ENCODE measurements at regions not wholly inside any gene's neighbourhood (a gene's known extent, or its start where the extent isn't known, plus 50 kb on each side); places are given as distances from the start of the nearest gene placed in this dataset.

DNA sequence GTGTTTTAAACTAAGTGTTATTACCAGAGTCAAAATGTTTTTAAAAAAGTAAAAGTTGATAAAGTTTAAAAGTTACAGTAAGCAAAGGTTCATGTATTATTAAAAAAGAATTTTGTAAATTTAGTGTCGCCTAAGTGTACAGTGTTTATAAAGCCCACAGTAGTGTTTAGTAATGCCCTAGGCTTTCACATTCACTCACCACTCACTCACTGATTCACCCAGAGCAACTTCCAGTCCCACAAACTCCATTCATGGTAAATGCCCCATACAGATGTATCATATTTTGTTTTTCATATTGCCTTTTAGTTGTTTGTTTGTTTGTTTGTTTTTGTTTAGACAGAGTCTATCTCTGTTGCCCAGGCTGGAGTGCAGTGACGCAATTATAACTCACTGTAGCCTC is 353.8 kb upstream of the PTBP2 start:
- TF ChIP-seq POLR2A (IDR thresholded peaks at IDR 0.05; ENCODE audit: low read depth, low read length) (no peak), TAF1 (IDR thresholded peaks at IDR 0.05; ENCODE audit: borderline replicate concordance, low read depth, low read length) (no peak), POLR2AphosphoS5 (IDR thresholded peaks at IDR 0.05; ENCODE audit: low read depth, low read length) (no peak)
- no peak for DNase-seq (ENCODE audit: insufficient read length)
- FAIRE-seq: no peak

DNA sequence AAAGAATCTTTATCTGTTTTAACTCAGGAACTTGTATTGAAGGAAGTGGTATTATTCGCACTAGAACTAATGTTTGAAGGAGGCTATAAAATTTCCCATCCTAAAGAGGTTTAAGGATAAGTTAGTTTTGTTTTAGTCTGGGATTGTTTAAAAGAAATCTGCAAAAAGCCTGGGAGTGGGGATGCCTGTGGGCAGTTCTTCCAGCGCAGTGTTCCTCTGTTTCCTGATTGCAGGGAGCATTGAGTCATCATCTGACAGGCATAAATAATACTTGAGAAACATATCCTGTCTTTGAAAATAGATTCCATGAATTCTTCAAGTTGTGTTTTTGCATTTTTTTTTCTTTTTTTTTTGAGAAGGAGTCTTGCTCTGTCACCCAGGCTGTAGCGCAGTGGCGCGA is 350.8 kb upstream of the PTBP2 start:
- no peak for DNase-seq (ENCODE audit: insufficient read length)
- TF ChIP-seq POLR2AphosphoS5 (IDR thresholded peaks at IDR 0.05; ENCODE audit: low read depth, low read length): no peak
- no peak for TF ChIP-seq POLR2A (IDR thresholded peaks at IDR 0.05; ENCODE audit: low read depth, low read length)
- no peak for FAIRE-seq

DNA sequence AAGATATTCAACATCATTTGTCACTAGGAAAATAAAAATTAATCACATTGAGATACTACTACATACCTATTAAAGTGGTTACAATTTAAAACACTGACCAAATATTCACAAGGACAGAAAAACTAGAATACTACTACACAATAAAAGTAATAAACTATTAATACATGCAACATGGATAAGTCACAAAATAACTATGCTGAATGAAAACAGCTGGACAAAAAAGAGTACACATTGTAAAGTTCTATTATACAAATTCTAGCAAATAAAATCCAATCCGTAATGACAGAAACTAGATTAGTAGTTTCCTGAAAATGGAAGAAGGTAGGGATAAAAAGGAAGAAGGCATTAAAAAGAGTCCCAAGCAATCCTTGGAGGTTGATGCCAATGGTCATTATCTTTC is 348.7 kb upstream of the PTBP2 start:
- no peak for FAIRE-seq
- TF ChIP-seq POLR2A (IDR thresholded peaks at IDR 0.05; ENCODE audit: low read depth, low read length): no peak
- TF ChIP-seq TAF1 (IDR thresholded peaks at IDR 0.05; ENCODE audit: borderline replicate concordance, low read depth, low read length): no peak
- TF ChIP-seq POLR2AphosphoS5 (IDR thresholded peaks at IDR 0.05; ENCODE audit: low read depth, low read length): no peak

DNA sequence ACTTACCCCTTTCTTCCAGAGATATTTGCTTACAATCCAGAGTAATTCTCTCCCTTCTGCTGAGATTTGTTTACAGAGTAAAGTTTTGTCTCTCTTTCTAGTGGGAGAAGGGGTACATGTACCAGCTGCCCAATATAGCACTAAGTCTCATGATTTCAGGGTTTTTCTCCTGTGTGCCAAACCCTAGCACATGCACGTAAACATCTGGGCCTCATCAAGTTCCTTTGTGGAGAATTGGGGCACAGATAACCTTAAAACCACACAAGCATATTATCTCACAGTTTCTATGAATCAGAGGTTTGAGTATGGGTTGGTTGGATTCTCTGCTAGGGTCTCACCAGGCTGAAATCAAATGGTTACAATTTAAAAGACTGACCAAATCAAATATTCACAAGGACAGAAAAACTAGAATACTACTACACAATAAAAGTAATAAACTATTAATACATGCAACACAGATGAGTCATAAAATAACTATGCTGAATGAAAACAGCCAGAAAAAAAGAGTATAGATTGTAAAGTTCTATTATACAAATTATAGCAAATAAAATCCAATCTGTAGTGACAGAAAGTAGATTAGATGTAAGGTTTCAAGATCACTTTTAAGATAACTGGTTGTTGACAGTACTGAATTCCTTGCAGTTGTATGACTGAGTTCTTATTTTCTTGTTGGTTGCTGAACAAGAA is 347.4 kb upstream of the PTBP2 start:
- no peak for TF ChIP-seq POLR2AphosphoS5 (IDR thresholded peaks at IDR 0.05; ENCODE audit: low read depth, low read length)
- TF ChIP-seq POLR2A (IDR thresholded peaks at IDR 0.05; ENCODE audit: low read depth, low read length): no peak
- TF ChIP-seq TAF1 (IDR thresholded peaks at IDR 0.05; ENCODE audit: borderline replicate concordance, low read depth, low read length): no peak
- FAIRE-seq (no peak), DNase-seq (ENCODE audit: insufficient read length) (no peak)

More for the DNA sequence above, 348.7 kb upstream of the PTBP2 start:
- no peak for DNase-seq (ENCODE audit: insufficient read length)

DNA sequence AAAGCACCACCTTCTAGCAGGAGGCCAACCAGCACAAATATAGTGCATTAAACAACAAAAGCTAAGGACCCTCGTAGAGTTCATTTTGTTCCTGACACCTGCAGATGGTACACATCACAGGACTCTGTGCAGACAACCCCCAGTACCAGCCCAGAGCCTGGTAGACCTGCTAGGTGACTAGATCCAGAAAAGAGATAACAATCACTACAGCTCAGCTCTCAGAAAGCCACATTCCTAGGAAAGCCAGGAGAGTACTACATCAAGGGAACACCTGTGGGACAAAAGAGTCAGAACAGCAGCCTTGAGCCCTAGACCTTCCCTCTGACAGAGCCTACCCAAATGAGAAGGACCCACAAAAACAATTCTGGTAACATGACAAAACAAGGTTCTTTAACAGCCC is 344.7 kb upstream of the PTBP2 start:
- TF ChIP-seq POLR2AphosphoS5 (IDR thresholded peaks at IDR 0.05; ENCODE audit: low read depth, low read length): no peak
- TF ChIP-seq TAF1 (IDR thresholded peaks at IDR 0.05; ENCODE audit: borderline replicate concordance, low read depth, low read length): no peak
- no peak for TF ChIP-seq POLR2A (IDR thresholded peaks at IDR 0.05; ENCODE audit: low read depth, low read length)
- FAIRE-seq (no peak), DNase-seq (ENCODE audit: insufficient read length) (no peak)

DNA sequence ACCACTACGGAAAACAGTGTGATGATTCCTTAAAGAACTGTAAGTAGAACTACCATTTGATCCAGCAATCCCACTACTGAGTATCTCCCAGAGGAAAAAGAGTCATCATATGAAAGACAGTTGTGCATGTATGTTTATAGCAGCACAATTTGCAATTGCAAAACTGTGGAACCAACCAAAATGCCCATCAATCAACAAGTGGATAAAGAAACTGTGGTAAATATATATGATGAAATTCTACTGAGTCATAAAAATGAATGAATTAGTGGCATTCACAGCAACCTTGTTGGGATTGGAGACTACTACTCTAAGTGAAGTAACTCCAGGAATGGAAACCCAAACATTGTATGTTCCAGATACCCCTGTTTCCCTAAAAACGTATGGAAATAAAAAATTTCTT is 337.0 kb upstream of the PTBP2 start:
- no peak for TF ChIP-seq TAF1 (IDR thresholded peaks at IDR 0.05; ENCODE audit: borderline replicate concordance, low read depth, low read length)
- DNase-seq (ENCODE audit: insufficient read length): no peak
- FAIRE-seq: no peak

DNA sequence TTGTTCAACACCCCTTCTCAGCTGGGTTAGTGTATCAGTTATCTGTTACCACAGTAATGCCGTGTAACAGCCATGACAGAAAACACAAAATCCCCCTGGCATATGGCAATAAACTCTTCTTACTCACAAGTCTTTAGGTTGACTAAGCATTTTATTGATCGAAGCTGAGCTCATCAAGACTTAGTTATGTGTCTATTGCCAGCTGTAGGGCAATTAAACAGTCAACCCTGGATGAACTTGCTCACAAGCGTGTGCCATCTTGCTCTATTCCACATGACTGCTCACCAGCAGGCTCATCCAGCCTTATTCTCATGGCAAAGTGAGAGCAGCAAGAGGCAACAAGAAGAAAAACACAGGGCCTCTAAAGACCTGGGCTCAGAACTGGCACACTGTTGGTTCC is 333.8 kb upstream of the PTBP2 start:
- DNase-seq (ENCODE audit: insufficient read length) (no peak), FAIRE-seq (no peak)
- no peak for TF ChIP-seq POLR2A (IDR thresholded peaks at IDR 0.05; ENCODE audit: low read depth, low read length)
- no peak for TF ChIP-seq TAF1 (IDR thresholded peaks at IDR 0.05; ENCODE audit: borderline replicate concordance, low read depth, low read length)
- no peak for TF ChIP-seq POLR2AphosphoS5 (IDR thresholded peaks at IDR 0.05; ENCODE audit: low read depth, low read length)

DNA sequence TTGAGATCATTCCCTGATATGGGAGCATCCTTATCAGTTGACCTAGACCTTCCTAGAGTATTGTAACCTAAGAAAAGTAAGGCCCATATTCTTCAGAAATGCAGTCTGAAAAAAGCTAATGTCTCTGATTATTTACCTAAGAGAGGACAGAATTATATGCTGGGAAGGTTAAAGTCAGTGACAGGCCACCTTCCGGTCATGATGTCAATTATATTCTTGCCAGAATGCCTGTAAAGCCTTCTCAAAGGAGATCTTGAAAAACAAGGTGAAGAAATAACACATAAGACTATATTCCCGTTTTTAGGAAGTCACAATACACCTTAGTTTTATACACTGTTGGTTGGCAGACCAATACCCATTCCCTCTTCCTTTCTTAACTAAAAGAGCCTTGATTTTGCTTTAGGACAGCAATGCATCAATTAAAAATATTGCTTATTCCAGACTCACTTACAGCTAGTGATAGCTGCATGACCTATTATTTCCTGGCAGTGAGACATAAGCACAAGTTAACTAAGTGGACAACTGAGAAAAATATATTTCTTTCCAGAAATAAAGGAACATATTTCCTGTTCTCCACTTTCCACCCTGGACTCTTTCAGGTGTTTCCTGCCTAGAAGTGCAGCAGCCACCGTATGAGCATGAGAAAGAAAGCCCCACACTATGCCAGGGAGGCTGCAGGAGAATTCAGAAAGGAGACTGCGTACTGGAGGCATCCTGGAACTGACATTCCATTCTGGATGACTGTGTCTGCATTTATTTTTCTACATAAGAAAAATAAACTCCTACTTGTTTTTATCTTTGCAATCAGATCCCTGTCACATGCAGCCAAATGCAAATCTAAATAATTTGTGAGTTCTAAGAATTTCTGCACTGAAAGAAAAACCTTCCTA is 332.9 kb upstream of the PTBP2 start:
- TF ChIP-seq POLR2AphosphoS5 (IDR thresholded peaks at IDR 0.05; ENCODE audit: low read depth, low read length) (no peak), POLR2A (IDR thresholded peaks at IDR 0.05; ENCODE audit: low read depth, low read length) (no peak)
- FAIRE-seq: no peak
- no peak for DNase-seq (ENCODE audit: insufficient read length)

DNA sequence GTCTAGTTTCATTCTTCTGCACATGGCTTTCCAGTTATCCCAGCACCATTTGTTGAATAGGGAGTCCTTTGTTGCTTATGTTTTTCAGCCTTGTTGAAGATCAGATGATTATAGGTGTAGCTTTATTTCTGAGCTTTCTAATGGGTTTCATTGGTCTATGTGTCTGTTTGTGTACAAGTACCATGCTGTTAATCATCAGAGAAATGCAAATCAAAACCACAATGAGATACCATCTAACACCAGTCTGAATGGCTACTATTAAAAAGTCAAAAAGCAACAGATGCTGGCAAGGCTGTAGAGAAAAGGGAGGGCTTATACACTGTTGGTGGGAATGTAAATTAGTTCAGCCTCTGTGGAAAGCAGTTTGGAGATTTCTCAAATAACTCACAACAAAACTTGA is 321.5 kb upstream of the PTBP2 start:
- no peak for DNase-seq (ENCODE audit: insufficient read length)
- no peak for FAIRE-seq
- TF ChIP-seq POLR2AphosphoS5 (IDR thresholded peaks at IDR 0.05; ENCODE audit: low read depth, low read length) (no peak), POLR2A (IDR thresholded peaks at IDR 0.05; ENCODE audit: low read depth, low read length) (no peak), TAF1 (IDR thresholded peaks at IDR 0.05; ENCODE audit: borderline replicate concordance, low read depth, low read length) (no peak)

DNA sequence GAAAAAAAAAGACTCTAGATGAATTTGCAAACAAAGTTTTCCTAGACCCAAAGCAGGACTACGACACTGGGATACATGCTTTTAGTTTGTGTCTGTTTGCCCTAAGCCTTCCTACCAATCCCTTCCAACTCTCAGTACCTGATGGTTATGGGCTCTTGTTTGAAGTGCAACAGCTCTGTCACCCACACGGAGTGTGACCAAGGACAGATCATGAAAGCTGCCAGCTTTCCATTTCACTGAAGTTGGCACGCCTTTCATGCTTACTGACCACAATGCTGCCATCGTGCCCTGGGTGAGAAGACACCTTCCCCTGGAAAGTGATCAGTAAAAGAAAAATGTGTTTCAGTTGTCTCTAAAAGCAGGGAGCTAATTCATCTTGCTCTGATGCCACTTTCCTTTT is 312.5 kb upstream of the PTBP2 start:
- TF ChIP-seq POLR2A (IDR thresholded peaks at IDR 0.05; ENCODE audit: low read depth, low read length) (no peak), TAF1 (IDR thresholded peaks at IDR 0.05; ENCODE audit: borderline replicate concordance, low read depth, low read length) (no peak), POLR2AphosphoS5 (IDR thresholded peaks at IDR 0.05; ENCODE audit: low read depth, low read length) (no peak)
- no peak for DNase-seq (ENCODE audit: insufficient read length)
- FAIRE-seq: no peak

DNA sequence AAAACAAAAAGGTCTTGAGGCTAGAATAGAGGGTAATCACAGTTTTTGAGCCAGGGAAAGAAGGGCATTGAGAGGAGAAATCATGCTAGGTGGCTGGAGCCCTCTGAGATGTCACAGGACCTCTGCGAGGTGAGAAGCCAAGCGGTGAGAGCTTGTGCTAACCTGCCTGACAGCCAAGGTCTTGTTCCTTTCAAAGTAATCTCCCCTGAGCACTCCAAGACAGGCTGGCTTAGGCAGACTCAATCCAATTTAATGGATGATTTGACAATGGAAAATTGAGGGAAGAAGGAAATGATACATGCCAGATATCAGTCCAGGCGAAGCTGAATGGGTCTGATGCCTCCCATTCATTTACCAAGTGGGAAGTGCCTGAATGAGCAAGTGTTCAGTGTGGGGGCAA is 311.9 kb upstream of the PTBP2 start:
- DNase-seq (ENCODE audit: insufficient read length): no peak
- no peak for FAIRE-seq
- TF ChIP-seq POLR2A (IDR thresholded peaks at IDR 0.05; ENCODE audit: low read depth, low read length) (no peak), TAF1 (IDR thresholded peaks at IDR 0.05; ENCODE audit: borderline replicate concordance, low read depth, low read length) (no peak), POLR2AphosphoS5 (IDR thresholded peaks at IDR 0.05; ENCODE audit: low read depth, low read length) (no peak)

DNA sequence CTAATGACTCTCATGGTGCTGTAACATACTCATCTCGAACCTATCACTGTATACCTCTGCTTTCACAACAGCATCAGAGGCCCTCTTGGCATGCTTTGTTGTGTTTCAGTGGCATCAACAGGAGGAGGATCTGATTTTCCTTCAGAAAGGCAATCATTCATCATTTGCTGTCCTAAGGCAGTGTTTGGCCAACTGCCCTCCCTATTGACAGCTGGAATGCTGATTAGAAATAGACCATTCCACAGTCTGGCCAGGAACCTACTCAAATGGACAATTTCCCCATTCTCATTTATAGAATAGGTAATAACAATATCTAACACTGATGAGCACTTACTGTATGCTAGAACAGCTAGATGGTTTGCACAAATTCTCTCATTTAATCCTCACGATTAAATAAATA is 310.6 kb upstream of the PTBP2 start:
- TF ChIP-seq POLR2A (IDR thresholded peaks at IDR 0.05; ENCODE audit: low read depth, low read length): no peak
- TF ChIP-seq POLR2AphosphoS5 (IDR thresholded peaks at IDR 0.05; ENCODE audit: low read depth, low read length): no peak
- no peak for TF ChIP-seq TAF1 (IDR thresholded peaks at IDR 0.05; ENCODE audit: borderline replicate concordance, low read depth, low read length)
- DNase-seq (ENCODE audit: insufficient read length): no peak
- no peak for FAIRE-seq

All from GM12892 (cell line).